GDM1 (cell line): ENCODE measurements at regions not wholly inside any gene's neighbourhood (a gene's known extent, or its start where the extent isn't known, plus 50 kb on each side); places are given as distances from the start of the nearest gene placed in this dataset.

Experiments
- DNase-seq: peaks from one replicate; lab custom pipeline; 2025; lab: John Stamatoyannopoulos, UW

DNA sequence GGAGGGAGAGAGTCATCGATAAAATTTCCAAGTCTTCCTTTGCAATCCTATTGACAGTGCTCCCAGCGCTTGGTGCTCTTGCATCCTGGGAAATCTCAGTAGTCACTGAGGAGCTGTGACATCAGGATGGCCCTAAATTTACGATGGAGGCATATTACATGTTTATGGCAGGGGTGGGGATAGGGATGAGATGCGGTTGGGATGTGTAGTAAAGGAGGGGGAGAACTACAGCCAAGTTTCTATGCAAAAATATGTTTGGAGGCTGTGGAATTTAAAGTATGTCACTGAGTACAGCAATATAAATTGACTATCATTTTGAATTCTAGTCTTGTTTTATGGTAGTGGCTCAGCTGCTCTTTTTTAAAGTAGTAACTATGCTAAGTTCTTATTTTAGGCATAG lies 544.9 kb downstream of the PKHD1 start:
- no peak for DNase-seq

DNA sequence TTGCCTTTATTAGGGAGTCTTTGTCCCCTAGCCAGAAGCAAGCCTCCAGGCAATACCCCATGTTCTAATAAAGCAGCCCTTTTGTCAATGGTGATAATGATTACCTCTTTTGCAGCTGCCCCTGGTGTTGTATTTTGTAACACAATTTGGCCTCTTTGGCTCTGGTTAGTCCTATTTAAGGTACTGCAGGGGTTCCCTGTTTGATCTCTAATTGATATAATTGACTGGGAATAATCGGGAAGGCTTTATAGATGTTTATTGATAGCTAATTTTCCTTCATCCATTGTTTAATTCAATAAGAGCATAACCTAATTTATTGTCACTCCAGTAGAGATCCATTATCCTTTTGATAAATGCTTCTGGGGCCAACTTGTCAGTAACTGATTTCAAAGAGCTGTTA lies 537.2 kb downstream of the PKHD1 start:
- DNase-seq, result no peak

- DNase-seq, result no peak
Observed at GRCh38 chr6:51552435-51552834, 535.0 kb downstream of the PKHD1 start.

GRCh38 chr6:51553246-51554015 lies 534.0 kb downstream of the PKHD1 start:
- DNase-seq, result no peak

DNA sequence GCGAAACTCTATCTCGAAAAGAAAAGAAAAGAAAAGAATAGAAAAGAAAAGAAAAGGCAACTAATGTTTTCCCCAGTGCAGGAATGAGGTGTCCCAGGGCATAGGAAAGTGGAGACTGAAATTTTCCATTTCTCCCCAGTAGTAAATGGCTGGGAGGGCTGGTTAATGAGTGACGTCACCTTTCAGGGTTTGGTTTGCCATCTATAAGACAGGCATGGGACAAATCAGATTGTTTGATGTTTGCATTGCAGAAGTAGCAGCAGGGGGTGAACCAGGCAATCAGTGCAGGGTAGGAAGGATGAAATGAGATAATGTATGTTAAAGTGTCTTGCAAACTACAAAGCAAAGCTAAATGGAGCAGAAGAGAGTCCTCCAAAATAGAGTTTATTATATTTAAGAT lies 533.4 kb downstream of the PKHD1 start:
- DNase-seq, result no peak

- no peak for DNase-seq
Observed at GRCh38 chr6:51559059-51559458, 528.4 kb downstream of the PKHD1 start.

DNA sequence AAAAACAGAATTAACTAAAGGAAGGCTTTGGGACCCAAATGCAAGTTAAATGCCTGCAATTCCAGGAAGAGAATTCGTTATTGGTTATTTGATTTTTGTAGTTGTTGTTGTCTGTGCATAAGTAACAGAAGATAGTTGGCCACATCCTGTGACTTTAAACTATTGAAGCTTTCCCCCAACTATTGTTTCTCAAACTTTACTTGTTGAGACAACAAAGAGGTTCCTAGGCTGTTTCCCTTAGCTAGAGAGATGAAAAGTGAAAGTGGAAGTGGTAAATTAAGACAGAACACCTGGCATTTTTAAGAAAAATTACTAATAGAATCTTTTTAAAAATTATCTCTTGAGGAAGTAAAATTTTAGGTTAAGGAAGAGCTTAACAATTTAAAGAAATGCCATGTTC lies 525.2 kb downstream of the PKHD1 start:
- DNase-seq, result no peak
